ENCODE measurements at regions not wholly inside any gene's neighbourhood (a gene's known extent, or its start where the extent isn't known, plus 50 kb on each side); places are given as distances from the start of the nearest gene placed in this dataset.

- no peak for TF ChIP-seq RBFOX2 (IDR thresholded peaks at IDR 0.05; ENCODE audit: low read depth, low read length)
- no peak for TF ChIP-seq CREB5 (CRISPR knock-in tag; IDR thresholded peaks at IDR 0.05)
- TF ChIP-seq CTCF (IDR thresholded peaks at IDR 0.05 in 2 of 3, conservative IDR thresholded peaks at IDR 0.05 in 1 of 3; ENCODE audit: insufficient read depth in 2 of 3, low read depth in 1 of 3, low read length in 3 of 3): no peak
- TF ChIP-seq GTF2F1 (IDR thresholded peaks at IDR 0.05; ENCODE audit: low read depth, low read length): no peak
- no peak for TF ChIP-seq EP300 (IDR thresholded peaks at IDR 0.05; ENCODE audit: low read length)
- no peak for TF ChIP-seq FOSL1 (tag; conservative IDR thresholded peaks at IDR 0.05)
- TF ChIP-seq EZH2 (IDR thresholded peaks at IDR 0.05; ENCODE audit: borderline replicate concordance, low read depth, low read length): no peak
- no peak for TF ChIP-seq ELF4 (CRISPR knock-in tag; IDR thresholded peaks at IDR 0.05)
- no peak for TF ChIP-seq CHD2 (IDR thresholded peaks at IDR 0.05; ENCODE audit: low read depth, low read length)
Observed at GRCh38 chr2:216568576-216568975, 64.6 kb upstream of the IGFBP2 start.
